Glutamatergic neuron (in vitro differentiated cells): ENCODE measurements at regions not wholly inside any gene's neighbourhood (a gene's known extent, or its start where the extent isn't known, plus 50 kb on each side); places are given as distances from the start of the nearest gene placed in this dataset.
"Not testable (repeated sequence)": the region's sequence is repeated elsewhere in the genome, so short reads cannot be mapped to it uniquely, and the experiment has no call there.

ENCODE experiments used
- DNase-seq: peaks from one replicate; pipeline ENCODE4 v3.0.0; 2022
- H3K27ac Mint-ChIP-seq: one replicate; pipeline ENCODE4 v1.8.0; 2020; ENCODE audit warnings: mild to moderate bottlenecking, mixed read lengths, inconsistent platforms; ENCODE audit not compliant: unreplicated experiment
- H3K27me3 Mint-ChIP-seq: one replicate; pipeline ENCODE4 v1.8.0; 2020; ENCODE audit warnings: mild to moderate bottlenecking, moderate library complexity, mixed read lengths, inconsistent platforms; ENCODE audit not compliant: unreplicated experiment
- H3K36me3 Mint-ChIP-seq: one replicate; pipeline ENCODE4 v1.8.0; 2020; ENCODE audit warnings: mild to moderate bottlenecking, mixed read lengths, inconsistent platforms; ENCODE audit not compliant: unreplicated experiment
- H3K4me1 Mint-ChIP-seq: one replicate; pipeline ENCODE4 v1.8.0; 2020; ENCODE audit warnings: mild to moderate bottlenecking, low read depth, mixed read lengths, inconsistent platforms; ENCODE audit not compliant: unreplicated experiment
- H3K4me3 Mint-ChIP-seq: one replicate; pipeline ENCODE4 v1.8.0; 2020; ENCODE audit warnings: mild to moderate bottlenecking, mixed read lengths, inconsistent platforms; ENCODE audit not compliant: unreplicated experiment
- H3K9me3 Mint-ChIP-seq: one replicate; pipeline ENCODE4 v1.8.0; 2020; ENCODE audit warnings: mild to moderate bottlenecking, moderate library complexity, mixed read lengths, inconsistent platforms; ENCODE audit not compliant: unreplicated experiment
- TF ChIP-seq, protein P1 (sequence below): fragments of 200-600 bp; sonication (generic); IDR thresholded peaks from one replicate; pipeline ENCODE4 v1.5.0; 2021; ENCODE audit not compliant: partially characterized antibody, unreplicated experiment

DNA sequence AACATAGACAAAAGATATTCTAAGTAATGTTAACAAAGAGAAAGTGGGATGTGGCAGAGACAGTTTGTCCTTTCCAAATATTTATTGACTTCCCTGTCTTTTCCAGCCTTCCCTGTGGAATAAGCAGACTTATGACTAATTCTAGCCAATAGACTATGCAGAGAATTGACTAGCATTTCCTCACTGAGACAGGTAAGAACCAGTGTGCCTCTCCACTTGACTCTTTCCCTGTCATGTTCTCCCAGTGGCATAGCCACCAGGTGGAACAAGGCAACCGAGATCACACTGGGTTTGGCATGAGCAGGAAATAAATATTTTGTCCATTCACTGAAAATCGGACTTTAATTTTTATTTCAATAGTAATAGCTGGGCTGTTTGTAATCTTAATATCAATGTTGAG lies 168.1 kb upstream of the CTAGE1 start:
- Mint-ChIP-seq H3K4me1 (no peaks in the 10 kb centered on the region), H3K9me3 (peaks cover 4% of the 10 kb centered on the region), H3K27me3 (peaks cover 5% of the 10 kb centered on the region), H3K27ac (no peak overlapping the region), H3K36me3 (no peaks in the 10 kb centered on the region), H3K4me3 (no peak overlapping the region)
- no peak for DNase-seq
- TF ChIP-seq, protein P1, sequence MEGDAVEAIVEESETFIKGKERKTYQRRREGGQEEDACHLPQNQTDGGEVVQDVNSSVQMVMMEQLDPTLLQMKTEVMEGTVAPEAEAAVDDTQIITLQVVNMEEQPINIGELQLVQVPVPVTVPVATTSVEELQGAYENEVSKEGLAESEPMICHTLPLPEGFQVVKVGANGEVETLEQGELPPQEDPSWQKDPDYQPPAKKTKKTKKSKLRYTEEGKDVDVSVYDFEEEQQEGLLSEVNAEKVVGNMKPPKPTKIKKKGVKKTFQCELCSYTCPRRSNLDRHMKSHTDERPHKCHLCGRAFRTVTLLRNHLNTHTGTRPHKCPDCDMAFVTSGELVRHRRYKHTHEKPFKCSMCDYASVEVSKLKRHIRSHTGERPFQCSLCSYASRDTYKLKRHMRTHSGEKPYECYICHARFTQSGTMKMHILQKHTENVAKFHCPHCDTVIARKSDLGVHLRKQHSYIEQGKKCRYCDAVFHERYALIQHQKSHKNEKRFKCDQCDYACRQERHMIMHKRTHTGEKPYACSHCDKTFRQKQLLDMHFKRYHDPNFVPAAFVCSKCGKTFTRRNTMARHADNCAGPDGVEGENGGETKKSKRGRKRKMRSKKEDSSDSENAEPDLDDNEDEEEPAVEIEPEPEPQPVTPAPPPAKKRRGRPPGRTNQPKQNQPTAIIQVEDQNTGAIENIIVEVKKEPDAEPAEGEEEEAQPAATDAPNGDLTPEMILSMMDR: no peak

DNA sequence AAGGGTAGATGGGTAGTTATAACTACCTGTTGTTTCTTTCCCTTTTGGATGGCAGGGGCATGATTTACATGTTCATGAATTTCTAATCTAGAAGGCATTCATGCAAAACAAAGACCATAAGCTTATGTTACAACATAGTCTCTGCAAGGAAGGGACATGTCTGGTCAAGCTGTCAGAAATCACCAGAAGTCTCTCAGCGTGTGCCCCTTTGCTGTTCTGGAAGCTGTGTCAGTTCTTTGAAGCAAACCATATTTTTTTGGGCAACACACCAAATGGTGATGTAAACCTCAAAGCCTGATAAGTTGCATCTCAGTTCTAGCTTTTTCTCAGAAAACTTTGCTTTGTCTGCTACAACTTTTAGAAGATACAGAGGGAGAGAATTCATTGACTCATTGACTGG lies 173.5 kb upstream of the CTAGE1 start:
- H3K4me1 Mint-ChIP-seq: no peaks in the 10 kb centered on the region
- H3K36me3 Mint-ChIP-seq: no peaks in the 10 kb centered on the region
- no peak overlapping the region for H3K27ac Mint-ChIP-seq
- TF ChIP-seq, protein P1: no peak
- no peak for DNase-seq
- H3K4me3 Mint-ChIP-seq: no peak overlapping the region
- peaks cover 4% of the 10 kb centered on the region for H3K27me3 Mint-ChIP-seq
- peaks cover 4% of the 10 kb centered on the region for H3K9me3 Mint-ChIP-seq

DNA sequence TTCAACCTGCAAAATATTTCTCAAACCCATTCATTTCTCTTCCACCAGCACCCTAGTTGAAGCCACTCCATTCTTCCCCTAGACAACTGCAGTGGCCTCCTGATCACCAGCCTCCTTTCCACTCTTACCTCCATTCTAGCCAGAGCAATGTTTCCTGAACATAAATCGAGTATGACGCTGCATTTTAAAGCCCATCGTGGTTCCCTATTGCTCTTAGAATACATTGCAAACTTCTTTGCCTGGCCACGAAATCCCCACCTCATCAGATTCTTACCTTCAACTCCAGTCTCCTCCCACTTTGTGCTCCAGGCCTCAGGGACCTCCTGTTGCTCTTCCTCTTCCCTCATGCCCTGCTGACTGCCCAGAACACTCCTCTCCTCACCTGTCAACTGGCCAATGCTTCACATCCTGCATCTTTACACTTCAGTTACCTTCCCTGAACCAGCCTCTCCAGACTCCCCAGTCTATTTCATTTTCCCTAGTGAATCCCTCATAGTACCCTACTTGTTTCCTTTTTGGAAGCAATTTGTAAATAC lies 176.5 kb upstream of the CTAGE1 start:
- no peak for DNase-seq
- Mint-ChIP-seq H3K4me1 (no peaks in the 10 kb centered on the region), H3K36me3 (no peaks in the 10 kb centered on the region), H3K4me3 (no peak overlapping the region), H3K9me3 (peaks cover 2% of the 10 kb centered on the region), H3K27me3 (peaks cover 4% of the 10 kb centered on the region), H3K27ac (no peak overlapping the region)
- TF ChIP-seq, protein P1: no peak

DNA sequence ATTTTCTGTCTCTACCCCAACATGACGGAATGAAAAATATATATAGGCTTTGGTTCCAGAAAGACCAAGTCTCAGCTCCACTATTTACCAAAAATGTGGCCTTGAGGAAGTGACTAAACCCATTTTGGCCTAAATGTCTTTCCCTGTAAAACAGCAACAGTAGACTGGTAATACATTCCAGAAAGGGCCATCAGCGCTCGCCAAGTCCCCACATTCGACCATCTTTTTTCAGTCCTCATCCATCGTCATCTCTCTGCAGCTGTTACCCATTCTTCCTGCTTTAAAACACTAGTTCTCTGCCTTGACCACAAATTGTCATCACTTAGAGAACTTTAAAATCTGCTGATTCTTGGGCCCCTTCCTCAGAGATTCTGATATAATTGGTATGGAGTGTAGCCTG lies 183.8 kb upstream of the CTAGE1 start:
- no peak for DNase-seq
- Mint-ChIP-seq H3K27me3 (no peaks in the 10 kb centered on the region), H3K4me3 (no peak overlapping the region), H3K9me3 (peaks cover 3% of the 10 kb centered on the region), H3K27ac (no peak overlapping the region), H3K4me1 (no peaks in the 10 kb centered on the region), H3K36me3 (no peaks in the 10 kb centered on the region)
- TF ChIP-seq, protein P1: no peak

DNA sequence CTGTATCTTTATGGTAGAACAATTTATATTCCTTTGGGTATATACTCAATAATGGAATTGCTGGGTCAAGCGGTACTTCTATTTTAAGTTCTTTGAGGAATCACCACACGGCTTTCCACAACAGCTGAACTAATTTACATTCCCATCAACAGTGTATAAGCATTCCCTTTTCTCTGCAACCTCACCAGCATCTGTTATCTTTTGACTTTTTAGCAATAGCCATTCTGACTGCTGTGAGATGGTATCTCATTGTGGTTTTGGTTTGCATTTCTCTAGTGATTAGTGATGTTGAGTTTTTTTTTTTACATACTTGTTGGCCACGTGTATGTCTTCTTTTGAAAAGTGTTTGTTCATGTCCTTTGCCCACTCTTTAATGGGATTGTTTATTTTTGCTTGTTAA lies 184.7 kb upstream of the CTAGE1 start:
- H3K4me1 Mint-ChIP-seq, H3K27me3 Mint-ChIP-seq, H3K27ac Mint-ChIP-seq, H3K36me3 Mint-ChIP-seq, DNase-seq, H3K9me3 Mint-ChIP-seq, H3K4me3 Mint-ChIP-seq: not testable (repeated sequence)
